GM03348 (cell line): ENCODE measurements at regions not wholly inside any gene's neighbourhood (a gene's known extent, or its start where the extent isn't known, plus 50 kb on each side); places are given as distances from the start of the nearest gene placed in this dataset.

ENCODE experiments used
- DNase-seq: peaks from one replicate; pipeline ENCODE4 v3.0.0; 2012; ENCODE audit warnings: low spot score

- DNase-seq = no peak
Measured at GRCh38 chr19:30153326-30154210, 211.5 kb downstream of the URI1 start.

- DNase-seq = no peak
Measured at GRCh38 chr19:30154410-30154809, 212.4 kb downstream of the URI1 start.

- DNase-seq = no peak
Measured at GRCh38 chr19:30155381-30156200, 213.6 kb downstream of the URI1 start.

GRCh38 chr19:30156646-30157045 lies 214.6 kb downstream of the URI1 start:
- DNase-seq = no peak

- no peak for DNase-seq
Measured at GRCh38 chr19:30158067-30158892, 213.9 kb upstream of the ZNF536 start.

- no peak for DNase-seq
Measured at GRCh38 chr19:30158893-30159245, 213.3 kb upstream of the ZNF536 start.

- DNase-seq = no peak
Measured at GRCh38 chr19:30159636-30160035, 212.5 kb upstream of the ZNF536 start.

GRCh38 chr19:30160426-30160825 lies 211.8 kb upstream of the ZNF536 start:
- DNase-seq = no peak

- no peak for DNase-seq
Measured at GRCh38 chr19:30161021-30161655, 211.0 kb upstream of the ZNF536 start.

GRCh38 chr19:30161770-30162169 lies 210.4 kb upstream of the ZNF536 start:
- no peak for DNase-seq

GRCh38 chr19:30162718-30163117 lies 209.5 kb upstream of the ZNF536 start:
- DNase-seq = no peak

GRCh38 chr19:30163663-30164062 lies 208.5 kb upstream of the ZNF536 start:
- DNase-seq = no peak

- no peak for DNase-seq
Measured at GRCh38 chr19:30165228-30165813, 206.9 kb upstream of the ZNF536 start.

GRCh38 chr19:30167206-30167868 lies 204.8 kb upstream of the ZNF536 start:
- no peak for DNase-seq

GRCh38 chr19:30167976-30168635 lies 204.1 kb upstream of the ZNF536 start:
- no peak for DNase-seq

- no peak for DNase-seq
Measured at GRCh38 chr19:30168760-30169159, 203.4 kb upstream of the ZNF536 start.

- DNase-seq = no peak
Measured at GRCh38 chr19:30169196-30169900, 202.8 kb upstream of the ZNF536 start.

- no peak for DNase-seq
Measured at GRCh38 chr19:30170081-30170480, 202.1 kb upstream of the ZNF536 start.

- no peak for DNase-seq
Measured at GRCh38 chr19:30170495-30171137, 201.6 kb upstream of the ZNF536 start.
